ENCODE measurements at regions not wholly inside any gene's neighbourhood (a gene's known extent, or its start where the extent isn't known, plus 50 kb on each side); places are given as distances from the start of the nearest gene placed in this dataset.

- ChIA-PET CTCF (ENCODE audit: low intra/inter-chr PET ratio) (no interaction called here), POLR2A (interaction anchor here (0.8 kb wide), 1 partner anchor 198 kb away, joined by 7 read pairs; no protein-coding TSS in a partner anchor)
- Histone ChIP-seq H3K9ac (ENCODE audit: insufficient read depth in 1 of 2, low read depth in 2 of 2, low read length in 2 of 2) (no peak overlapping the region), H3K9me1 (ENCODE audit: control insufficient read depth, insufficient read depth, low read length) (no peaks in the 10 kb centered on the region), H3K79me2 (ENCODE audit: control insufficient read depth, insufficient read depth, low read length) (no peaks in the 10 kb centered on the region), H3K9me3 (replicated peaks; ENCODE audit: control insufficient read depth, insufficient read depth, low read depth, low read length) (no peaks in the 10 kb centered on the region), H3K27ac (ENCODE audit: extremely low read depth, low read depth, low read length) (no peak overlapping the region), H3K36me3 (ENCODE audit: control insufficient read depth, insufficient read depth, low read length) (no peaks in the 10 kb centered on the region), H3K4me3 (no peak overlapping the region), H4K20me1 (replicated peaks; ENCODE audit: control insufficient read depth, insufficient read depth, low read length) (peaks cover 6% of the 10 kb centered on the region), H2AFZ (ENCODE audit: low read depth, low read length) (no peak overlapping the region), H3K4me2 (ENCODE audit: insufficient read depth, low read length) (no peak overlapping the region), H3K27me3 (ENCODE audit: control insufficient read depth in 2 of 2, insufficient read depth in 2 of 2, low read length in 2 of 2) (peaks cover 39 to 74% of the 10 kb centered on the region in 2 experiments), H3K4me1 (replicated peaks in 1 of 2; ENCODE audit: control insufficient read depth in 2 of 2, insufficient read depth in 2 of 2, low read length in 2 of 2) (peaks cover 0 to 17% of the 10 kb centered on the region in 2 experiments; a peak in 1 of 5 replicates)
- 0% methylated on average over 6 of the region's 6 CpGs for WGBS (ENCODE audit: insufficient coverage, low coverage, missing lambda C conversion rate)
- in situ Hi-C loops (cut with MboI) (no loop called here), intact Hi-C loops (cut with micrococcal nuclease) (no loop called here)
- FAIRE-seq: no peak
- DNase-seq (ENCODE audit: extremely low read depth in 1 of 4, low spot score in 3 of 4): no peak
- no TSS peak for BruUV-seq (replicated peaks)
- ATAC-seq: no peak
- no peak for TF ChIP-seq CSDE1 (IDR thresholded peaks at IDR 0.05)
- TF ChIP-seq ATF3 (IDR thresholded peaks at IDR 0.05): peak; percentile 9; the same call in 1 of the 2 replicates
- no peak for TF ChIP-seq ATF3 (CRISPR knock-in tag; conservative IDR thresholded peaks at IDR 0.05)
- TF ChIP-seq, protein P1, sequence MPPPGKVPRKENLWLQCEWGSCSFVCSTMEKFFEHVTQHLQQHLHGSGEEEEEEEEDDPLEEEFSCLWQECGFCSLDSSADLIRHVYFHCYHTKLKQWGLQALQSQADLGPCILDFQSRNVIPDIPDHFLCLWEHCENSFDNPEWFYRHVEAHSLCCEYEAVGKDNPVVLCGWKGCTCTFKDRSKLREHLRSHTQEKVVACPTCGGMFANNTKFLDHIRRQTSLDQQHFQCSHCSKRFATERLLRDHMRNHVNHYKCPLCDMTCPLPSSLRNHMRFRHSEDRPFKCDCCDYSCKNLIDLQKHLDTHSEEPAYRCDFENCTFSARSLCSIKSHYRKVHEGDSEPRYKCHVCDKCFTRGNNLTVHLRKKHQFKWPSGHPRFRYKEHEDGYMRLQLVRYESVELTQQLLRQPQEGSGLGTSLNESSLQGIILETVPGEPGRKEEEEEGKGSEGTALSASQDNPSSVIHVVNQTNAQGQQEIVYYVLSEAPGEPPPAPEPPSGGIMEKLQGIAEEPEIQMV (tag; conservative IDR thresholded peaks at IDR 0.05; ENCODE audit: low read depth): no peak
- no peak for TF ChIP-seq HBP1 (CRISPR knock-in tag; IDR thresholded peaks at IDR 0.05)
- TF ChIP-seq PHF20 (IDR thresholded peaks at IDR 0.05; ENCODE audit: partially characterized antibody): no peak
Observed at GRCh38 chr7:155402941-155403340, 55.0 kb upstream of the EN2 start.

Data from K562 (cell line).